ENCODE measurements at regions not wholly inside any gene's neighbourhood (a gene's known extent, or its start where the extent isn't known, plus 50 kb on each side); places are given as distances from the start of the nearest gene placed in this dataset.

DNA sequence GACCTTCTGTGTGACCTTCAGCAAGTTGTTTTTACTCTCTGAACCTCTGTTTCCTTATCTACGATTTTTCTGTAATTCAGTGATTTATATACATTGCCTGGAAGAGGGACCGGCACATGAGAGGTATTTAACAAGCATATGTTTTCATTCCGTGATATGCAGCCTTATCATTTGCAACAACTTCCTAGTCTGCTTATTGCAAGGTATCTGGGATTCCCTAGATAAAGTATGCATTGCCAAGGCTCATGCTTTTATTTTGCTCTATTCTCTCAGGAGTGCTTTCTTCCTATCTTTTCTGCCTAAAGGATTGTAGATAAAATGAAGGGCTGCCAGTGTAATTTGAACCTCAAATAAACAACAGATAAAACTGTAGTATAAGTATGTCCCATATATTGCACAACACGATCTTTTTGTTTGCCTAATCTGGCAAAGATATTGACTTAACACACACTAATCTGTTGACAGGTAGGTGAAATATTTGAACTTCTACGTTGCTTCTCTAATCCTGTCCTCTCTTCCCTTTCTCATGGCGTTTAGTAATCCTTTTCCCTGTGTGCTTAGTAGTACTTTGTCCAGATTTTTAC lies 377.2 kb upstream of the TNC start:
- DNase-seq (no peak), ATAC-seq (no peak)
- peaks cover 0 to 8% (median 0%) of the 10 kb centered on the region in 9 donors for H3K27me3 ChIP-seq
- no peak overlapping the region for H3K4me3 ChIP-seq
- intact Hi-C loops (cut with DNase I), result no loop called here
- no peak overlapping the region for H3K27ac ChIP-seq
- peaks cover 0 to 9% (median 0%) of the 10 kb centered on the region in 12 donors for H3K4me1 ChIP-seq
- no peak for TF ChIP-seq POLR2A (IDR thresholded peaks at IDR 0.05)
- TF ChIP-seq, protein P1, sequence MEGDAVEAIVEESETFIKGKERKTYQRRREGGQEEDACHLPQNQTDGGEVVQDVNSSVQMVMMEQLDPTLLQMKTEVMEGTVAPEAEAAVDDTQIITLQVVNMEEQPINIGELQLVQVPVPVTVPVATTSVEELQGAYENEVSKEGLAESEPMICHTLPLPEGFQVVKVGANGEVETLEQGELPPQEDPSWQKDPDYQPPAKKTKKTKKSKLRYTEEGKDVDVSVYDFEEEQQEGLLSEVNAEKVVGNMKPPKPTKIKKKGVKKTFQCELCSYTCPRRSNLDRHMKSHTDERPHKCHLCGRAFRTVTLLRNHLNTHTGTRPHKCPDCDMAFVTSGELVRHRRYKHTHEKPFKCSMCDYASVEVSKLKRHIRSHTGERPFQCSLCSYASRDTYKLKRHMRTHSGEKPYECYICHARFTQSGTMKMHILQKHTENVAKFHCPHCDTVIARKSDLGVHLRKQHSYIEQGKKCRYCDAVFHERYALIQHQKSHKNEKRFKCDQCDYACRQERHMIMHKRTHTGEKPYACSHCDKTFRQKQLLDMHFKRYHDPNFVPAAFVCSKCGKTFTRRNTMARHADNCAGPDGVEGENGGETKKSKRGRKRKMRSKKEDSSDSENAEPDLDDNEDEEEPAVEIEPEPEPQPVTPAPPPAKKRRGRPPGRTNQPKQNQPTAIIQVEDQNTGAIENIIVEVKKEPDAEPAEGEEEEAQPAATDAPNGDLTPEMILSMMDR (IDR thresholded peaks at IDR 0.05), result no peak
- no peaks in the 10 kb centered on the region for H3K36me3 ChIP-seq
- 14 to 24% (median 17%) methylated on average over 5 to 6 of the region's 6 CpGs for WGBS, 4 donors
- no peaks in the 10 kb centered on the region for H3K9me3 ChIP-seq

- Histone ChIP-seq H3K36me3 (no peaks in the 10 kb centered on the region), H3K4me3 (no peak overlapping the region), H3K9me3 (no peaks in the 10 kb centered on the region), H3K27me3 (peaks cover 0 to 8% (median 0%) of the 10 kb centered on the region in 9 donors), H3K27ac (no peak overlapping the region), H3K4me1 (peaks cover 0 to 9% (median 0%) of the 10 kb centered on the region in 12 donors)
- ATAC-seq (no peak), DNase-seq (no peak)
- intact Hi-C loops (cut with DNase I), result no loop called here
- TF ChIP-seq, protein P1 (IDR thresholded peaks at IDR 0.05), result no peak
- no peak for TF ChIP-seq POLR2A (IDR thresholded peaks at IDR 0.05)
Measured at GRCh38 chr9:115495836-115496235, 377.9 kb upstream of the TNC start.

DNA sequence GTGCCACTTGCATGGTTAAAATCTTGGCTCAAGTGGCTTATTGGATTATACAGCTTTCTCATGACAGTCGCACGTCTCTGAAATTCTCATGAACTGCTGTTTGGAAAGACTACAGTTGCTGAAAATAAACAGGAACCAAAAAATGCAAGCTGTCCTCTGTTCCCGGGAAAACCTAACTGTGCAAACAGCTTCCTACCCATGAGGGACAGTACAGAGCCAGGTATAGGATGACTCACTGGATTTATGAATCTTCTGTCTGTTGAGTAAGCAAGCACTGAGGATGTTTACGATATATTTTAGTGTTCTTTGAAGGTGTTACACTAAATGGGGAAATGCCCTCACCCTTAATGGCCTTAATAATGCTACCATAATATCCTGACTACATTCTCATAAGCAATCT lies 380.3 kb upstream of the TNC start:
- H3K36me3 ChIP-seq, result no peaks in the 10 kb centered on the region
- H3K4me1 ChIP-seq, result peaks cover 0 to 9% (median 0%) of the 10 kb centered on the region in 12 donors
- WGBS, 4 donors, result 67 to 85% (median 78%) methylated on average over 4 of the region's 4 CpGs
- no peak for TF ChIP-seq POLR2A (IDR thresholded peaks at IDR 0.05)
- TF ChIP-seq, protein P1 (IDR thresholded peaks at IDR 0.05), result no peak
- intact Hi-C loops (cut with DNase I), result no loop called here
- H3K9me3 ChIP-seq, result no peaks in the 10 kb centered on the region
- no peak for ATAC-seq
- no peak overlapping the region for H3K27ac ChIP-seq
- no peak for DNase-seq
- no peak overlapping the region for H3K4me3 ChIP-seq
- H3K27me3 ChIP-seq, result peaks cover 0 to 2% (median 0%) of the 10 kb centered on the region in 9 donors

GRCh38 chr9:115507148-115507547 lies 389.2 kb upstream of the TNC start:
- DNase-seq (no peak), ATAC-seq (no peak)
- intact Hi-C loops (cut with DNase I), result no loop called here
- Histone ChIP-seq H3K9me3 (peaks cover 0 to 8% (median 0%) of the 10 kb centered on the region in 12 donors), H3K36me3 (no peaks in the 10 kb centered on the region), H3K4me3 (no peak overlapping the region), H3K27me3 (no peaks in the 10 kb centered on the region), H3K27ac (no peak overlapping the region), H3K4me1 (no peaks in the 10 kb centered on the region)
- no peak for TF ChIP-seq POLR2A (IDR thresholded peaks at IDR 0.05)
- TF ChIP-seq, protein P1 (IDR thresholded peaks at IDR 0.05), result no peak
